ENCODE measurements at regions not wholly inside any gene's neighbourhood (a gene's known extent, or its start where the extent isn't known, plus 50 kb on each side); places are given as distances from the start of the nearest gene placed in this dataset.
"Not testable (repeated sequence)": the region's sequence is repeated elsewhere in the genome, so short reads cannot be mapped to it uniquely, and the experiment has no call there.

DNA sequence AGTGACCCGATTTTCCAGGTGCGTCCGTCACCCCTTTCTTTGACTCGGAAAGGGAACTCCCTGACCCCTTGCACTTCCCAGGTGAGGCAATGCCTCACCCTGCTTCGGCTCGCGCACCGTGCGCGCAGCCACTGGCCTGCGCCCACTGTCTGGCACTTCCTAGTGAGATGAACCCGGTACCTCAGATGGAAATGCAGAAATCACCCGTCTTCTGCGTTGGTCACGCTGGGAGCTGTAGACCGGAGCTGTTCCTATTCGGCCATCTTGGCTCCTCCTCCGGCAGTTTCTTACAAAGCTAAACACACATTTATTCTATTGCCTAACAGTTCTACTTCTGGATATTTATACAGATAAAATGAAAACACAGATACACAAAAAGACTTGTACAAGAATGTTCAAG lies 527.6 kb upstream of the LRRN3 start:
- not testable (repeated sequence) for TF ChIP-seq CTCF (IDR thresholded peaks at IDR 0.05; ENCODE audit: low read length); EZH2 (IDR thresholded peaks at IDR 0.05; ENCODE audit: borderline replicate concordance, low read length)
